ENCODE measurements at regions not wholly inside any gene's neighbourhood (a gene's known extent, or its start where the extent isn't known, plus 50 kb on each side); places are given as distances from the start of the nearest gene placed in this dataset.

- Histone ChIP-seq H3K4me3 (ENCODE audit: low read length) (no peak overlapping the region), H3K4me1 (ENCODE audit: control insufficient read depth, low read depth, low read length) (peaks cover 5% of the 10 kb centered on the region), H3K27me3 (ENCODE audit: control insufficient read depth, insufficient read depth, low read length) (no peaks in the 10 kb centered on the region), H3K9ac (ENCODE audit: low read length) (no peak overlapping the region), H3K27ac (ENCODE audit: low read length) (no peak overlapping the region), H3K9me3 (ENCODE audit: control insufficient read depth, low read depth, low read length) (no peaks in the 10 kb centered on the region), H3K36me3 (ENCODE audit: control insufficient read depth, low read depth, low read length) (no peaks in the 10 kb centered on the region)
Measured at GRCh38 chr6:147001621-147002020, 202.6 kb upstream of the STXBP5 start.

- H3K27ac ChIP-seq (ENCODE audit: low read length), result no peak overlapping the region
- no peaks in the 10 kb centered on the region for H3K36me3 ChIP-seq (ENCODE audit: control insufficient read depth, low read depth, low read length)
- no peak overlapping the region for H3K4me3 ChIP-seq (ENCODE audit: low read length)
- no peaks in the 10 kb centered on the region for H3K9me3 ChIP-seq (ENCODE audit: control insufficient read depth, low read depth, low read length)
- H3K4me1 ChIP-seq (ENCODE audit: control insufficient read depth, low read depth, low read length), result peaks cover 5% of the 10 kb centered on the region
- H3K9ac ChIP-seq (ENCODE audit: low read length), result no peak overlapping the region
- H3K27me3 ChIP-seq (ENCODE audit: control insufficient read depth, insufficient read depth, low read length), result no peaks in the 10 kb centered on the region
Measured at GRCh38 chr6:147003186-147003585, 201.0 kb upstream of the STXBP5 start.

GRCh38 chr6:147005499-147005898, 198.7 kb upstream of the STXBP5 start:
- Histone ChIP-seq H3K4me3 (ENCODE audit: low read length) (no peak overlapping the region), H3K4me1 (ENCODE audit: control insufficient read depth, low read depth, low read length) (peaks cover 5% of the 10 kb centered on the region)

GRCh38 chr6:147007441-147007840, 196.8 kb upstream of the STXBP5 start:
- Histone ChIP-seq H3K4me3 (ENCODE audit: low read length) (no peak overlapping the region), H3K4me1 (ENCODE audit: control insufficient read depth, low read depth, low read length) (no peaks in the 10 kb centered on the region)

More at GRCh38 chr6:147005499-147005898, 198.7 kb upstream of the STXBP5 start:
- Histone ChIP-seq H3K27ac (ENCODE audit: low read length) (no peak overlapping the region), H3K36me3 (ENCODE audit: control insufficient read depth, low read depth, low read length) (no peaks in the 10 kb centered on the region), H3K27me3 (ENCODE audit: control insufficient read depth, insufficient read depth, low read length) (no peaks in the 10 kb centered on the region), H3K9me3 (ENCODE audit: control insufficient read depth, low read depth, low read length) (no peaks in the 10 kb centered on the region), H3K9ac (ENCODE audit: low read length) (no peak overlapping the region)

GRCh38 chr6:147009358-147009757, 194.9 kb upstream of the STXBP5 start:
- Histone ChIP-seq H3K9me3 (ENCODE audit: control insufficient read depth, low read depth, low read length) (no peaks in the 10 kb centered on the region), H3K27me3 (ENCODE audit: control insufficient read depth, insufficient read depth, low read length) (no peaks in the 10 kb centered on the region), H3K9ac (ENCODE audit: low read length) (no peak overlapping the region), H3K27ac (ENCODE audit: low read length) (no peak overlapping the region), H3K36me3 (ENCODE audit: control insufficient read depth, low read depth, low read length) (no peaks in the 10 kb centered on the region), H3K4me3 (ENCODE audit: low read length) (no peak overlapping the region), H3K4me1 (ENCODE audit: control insufficient read depth, low read depth, low read length) (no peaks in the 10 kb centered on the region)

More at GRCh38 chr6:147007441-147007840, 196.8 kb upstream of the STXBP5 start:
- no peaks in the 10 kb centered on the region for H3K9me3 ChIP-seq (ENCODE audit: control insufficient read depth, low read depth, low read length)
- no peak overlapping the region for H3K27ac ChIP-seq (ENCODE audit: low read length)
- no peaks in the 10 kb centered on the region for H3K36me3 ChIP-seq (ENCODE audit: control insufficient read depth, low read depth, low read length)
- no peak overlapping the region for H3K9ac ChIP-seq (ENCODE audit: low read length)
- H3K27me3 ChIP-seq (ENCODE audit: control insufficient read depth, insufficient read depth, low read length), result no peaks in the 10 kb centered on the region

GRCh38 chr6:147015674-147016073, 188.5 kb upstream of the STXBP5 start:
- no peaks in the 10 kb centered on the region for H3K9me3 ChIP-seq (ENCODE audit: control insufficient read depth, low read depth, low read length)
- no peak overlapping the region for H3K27ac ChIP-seq (ENCODE audit: low read length)
- no peaks in the 10 kb centered on the region for H3K27me3 ChIP-seq (ENCODE audit: control insufficient read depth, insufficient read depth, low read length)
- no peaks in the 10 kb centered on the region for H3K4me1 ChIP-seq (ENCODE audit: control insufficient read depth, low read depth, low read length)
- H3K9ac ChIP-seq (ENCODE audit: low read length), result no peak overlapping the region
- H3K4me3 ChIP-seq (ENCODE audit: low read length), result no peak overlapping the region
- H3K36me3 ChIP-seq (ENCODE audit: control insufficient read depth, low read depth, low read length), result no peaks in the 10 kb centered on the region

- H3K9ac ChIP-seq (ENCODE audit: low read length), result no peak overlapping the region
- no peaks in the 10 kb centered on the region for H3K9me3 ChIP-seq (ENCODE audit: control insufficient read depth, low read depth, low read length)
- no peaks in the 10 kb centered on the region for H3K27me3 ChIP-seq (ENCODE audit: control insufficient read depth, insufficient read depth, low read length)
- H3K27ac ChIP-seq (ENCODE audit: low read length), result no peak overlapping the region
- no peaks in the 10 kb centered on the region for H3K36me3 ChIP-seq (ENCODE audit: control insufficient read depth, low read depth, low read length)
- H3K4me3 ChIP-seq (ENCODE audit: low read length), result no peak overlapping the region
- H3K4me1 ChIP-seq (ENCODE audit: control insufficient read depth, low read depth, low read length), result no peaks in the 10 kb centered on the region
Measured at GRCh38 chr6:147016440-147016839, 187.8 kb upstream of the STXBP5 start.

- H3K27ac ChIP-seq (ENCODE audit: low read length), result no peak overlapping the region
- no peaks in the 10 kb centered on the region for H3K36me3 ChIP-seq (ENCODE audit: control insufficient read depth, low read depth, low read length)
- H3K9me3 ChIP-seq (ENCODE audit: control insufficient read depth, low read depth, low read length), result no peaks in the 10 kb centered on the region
- no peak overlapping the region for H3K9ac ChIP-seq (ENCODE audit: low read length)
- H3K27me3 ChIP-seq (ENCODE audit: control insufficient read depth, insufficient read depth, low read length), result no peaks in the 10 kb centered on the region
- no peak overlapping the region for H3K4me3 ChIP-seq (ENCODE audit: low read length)
- no peaks in the 10 kb centered on the region for H3K4me1 ChIP-seq (ENCODE audit: control insufficient read depth, low read depth, low read length)
Measured at GRCh38 chr6:147017153-147017552, 187.1 kb upstream of the STXBP5 start.

- Histone ChIP-seq H3K36me3 (ENCODE audit: control insufficient read depth, low read depth, low read length) (no peaks in the 10 kb centered on the region), H3K27me3 (ENCODE audit: control insufficient read depth, insufficient read depth, low read length) (no peaks in the 10 kb centered on the region), H3K4me3 (ENCODE audit: low read length) (no peak overlapping the region), H3K4me1 (ENCODE audit: control insufficient read depth, low read depth, low read length) (no peaks in the 10 kb centered on the region), H3K27ac (ENCODE audit: low read length) (no peak overlapping the region), H3K9me3 (ENCODE audit: control insufficient read depth, low read depth, low read length) (no peaks in the 10 kb centered on the region), H3K9ac (ENCODE audit: low read length) (no peak overlapping the region)
Measured at GRCh38 chr6:147019001-147019400, 185.2 kb upstream of the STXBP5 start.

GRCh38 chr6:147022041-147022440, 182.2 kb upstream of the STXBP5 start:
- H3K27me3 ChIP-seq (ENCODE audit: control insufficient read depth, insufficient read depth, low read length), result no peaks in the 10 kb centered on the region
- no peaks in the 10 kb centered on the region for H3K36me3 ChIP-seq (ENCODE audit: control insufficient read depth, low read depth, low read length)
- no peak overlapping the region for H3K27ac ChIP-seq (ENCODE audit: low read length)

GRCh38 chr6:147023148-147023547, 181.1 kb upstream of the STXBP5 start:
- Histone ChIP-seq H3K4me1 (ENCODE audit: control insufficient read depth, low read depth, low read length) (no peaks in the 10 kb centered on the region), H3K4me3 (ENCODE audit: low read length) (no peak overlapping the region), H3K9me3 (ENCODE audit: control insufficient read depth, low read depth, low read length) (no peaks in the 10 kb centered on the region), H3K27me3 (ENCODE audit: control insufficient read depth, insufficient read depth, low read length) (no peaks in the 10 kb centered on the region), H3K36me3 (ENCODE audit: control insufficient read depth, low read depth, low read length) (no peaks in the 10 kb centered on the region), H3K27ac (ENCODE audit: low read length) (no peak overlapping the region), H3K9ac (ENCODE audit: low read length) (no peak overlapping the region)

More at GRCh38 chr6:147022041-147022440, 182.2 kb upstream of the STXBP5 start:
- Histone ChIP-seq H3K9ac (ENCODE audit: low read length) (no peak overlapping the region), H3K4me3 (ENCODE audit: low read length) (no peak overlapping the region), H3K4me1 (ENCODE audit: control insufficient read depth, low read depth, low read length) (no peaks in the 10 kb centered on the region), H3K9me3 (ENCODE audit: control insufficient read depth, low read depth, low read length) (no peaks in the 10 kb centered on the region)

- no peaks in the 10 kb centered on the region for H3K4me1 ChIP-seq (ENCODE audit: control insufficient read depth, low read depth, low read length)
- no peaks in the 10 kb centered on the region for H3K9me3 ChIP-seq (ENCODE audit: control insufficient read depth, low read depth, low read length)
- no peak overlapping the region for H3K27ac ChIP-seq (ENCODE audit: low read length)
- no peak overlapping the region for H3K9ac ChIP-seq (ENCODE audit: low read length)
- H3K27me3 ChIP-seq (ENCODE audit: control insufficient read depth, insufficient read depth, low read length), result no peaks in the 10 kb centered on the region
- no peaks in the 10 kb centered on the region for H3K36me3 ChIP-seq (ENCODE audit: control insufficient read depth, low read depth, low read length)
- H3K4me3 ChIP-seq (ENCODE audit: low read length), result no peak overlapping the region
Measured at GRCh38 chr6:147023581-147023980, 180.6 kb upstream of the STXBP5 start.
